ENCODE measurements at regions not wholly inside any gene's neighbourhood (a gene's known extent, or its start where the extent isn't known, plus 50 kb on each side); places are given as distances from the start of the nearest gene placed in this dataset.
A peak's percentile ranks its signal among the peaks of the same experiment; 100 is the strongest.
"Not testable (repeated sequence)": the region's sequence is repeated elsewhere in the genome, so short reads cannot be mapped to it uniquely, and the experiment has no call there.

- no peak for FAIRE-seq
These were observed 93.9 kb upstream of the USP24 start for GRCh38 chr1:55309053-55309452.

- FAIRE-seq, result no peak
These were observed 90.6 kb upstream of the USP24 start for GRCh38 chr1:55305735-55306134.

- no peak for FAIRE-seq
These were observed 89.1 kb upstream of the USP24 start for GRCh38 chr1:55304229-55304740.

GRCh38 chr1:55302972-55303371 lies 87.8 kb upstream of the USP24 start:
- no peak for FAIRE-seq

- no peak for FAIRE-seq
These were observed 86.7 kb upstream of the USP24 start for GRCh38 chr1:55301912-55302311.

- no peak for FAIRE-seq
These were observed 85.8 kb upstream of the USP24 start for GRCh38 chr1:55300975-55301374.

- FAIRE-seq, result no peak
These were observed 83.2 kb upstream of the USP24 start for GRCh38 chr1:55298167-55298894.

- not testable (repeated sequence) for FAIRE-seq
These were observed 81.1 kb upstream of the USP24 start for GRCh38 chr1:55296247-55296646.

GRCh38 chr1:55289614-55290013 lies 74.5 kb upstream of the USP24 start:
- no peak for FAIRE-seq

GRCh38 chr1:55289042-55289441 lies 73.9 kb upstream of the USP24 start:
- FAIRE-seq, result no peak

GRCh38 chr1:55288245-55288644 lies 73.1 kb upstream of the USP24 start:
- no peak for FAIRE-seq

GRCh38 chr1:55287723-55288122 lies 72.6 kb upstream of the USP24 start:
- FAIRE-seq, result no peak

GRCh38 chr1:55286856-55287602 lies 71.9 kb upstream of the USP24 start:
- no peak for FAIRE-seq

GRCh38 chr1:55285834-55286233 lies 70.7 kb upstream of the USP24 start:
- no peak for FAIRE-seq

GRCh38 chr1:55284856-55285255 lies 69.7 kb upstream of the USP24 start:
- peak; percentile 48 for FAIRE-seq

- FAIRE-seq, result no peak
These were observed 66.9 kb upstream of the USP24 start for GRCh38 chr1:55282058-55282457.

GRCh38 chr1:55280731-55281130 lies 65.6 kb upstream of the USP24 start:
- no peak for FAIRE-seq

- no peak for FAIRE-seq
These were observed 64.5 kb upstream of the USP24 start for GRCh38 chr1:55279627-55280026.

GRCh38 chr1:55278378-55278777 lies 63.2 kb upstream of the USP24 start:
- no peak for FAIRE-seq

GRCh38 chr1:55277377-55278130 lies 62.4 kb upstream of the USP24 start:
- FAIRE-seq, result no peak

GRCh38 chr1:55276671-55277376 lies 61.7 kb upstream of the USP24 start:
- FAIRE-seq, result no peak

- FAIRE-seq, result no peak
These were observed 60.8 kb upstream of the USP24 start for GRCh38 chr1:55275941-55276341.
